Retinal pigment epithelial cell (primary cell): ENCODE measurements at regions not wholly inside any gene's neighbourhood (a gene's known extent, or its start where the extent isn't known, plus 50 kb on each side); places are given as distances from the start of the nearest gene placed in this dataset.
"Not testable (repeated sequence)": the region's sequence is repeated elsewhere in the genome, so short reads cannot be mapped to it uniquely, and the experiment has no call there.

Experiments
- DNase-seq: peaks from one replicate; pipeline ENCODE4 v3.0.0-alpha.2; 2010; ENCODE audit warnings: low read depth
- H3K4me3 ChIP-seq: 2 replicates; pipeline ENCODE4 v1.5.1; 2011; ENCODE audit warnings: mild to moderate bottlenecking, low read length, control low read depth, moderate library complexity
- TF ChIP-seq, protein P1 (sequence below): conservative IDR thresholded peaks from 2 replicates; pipeline ENCODE4 v1.5.1; 2011; ENCODE audit warnings: low read depth, low read length, control low read depth, inconsistent platforms

DNA sequence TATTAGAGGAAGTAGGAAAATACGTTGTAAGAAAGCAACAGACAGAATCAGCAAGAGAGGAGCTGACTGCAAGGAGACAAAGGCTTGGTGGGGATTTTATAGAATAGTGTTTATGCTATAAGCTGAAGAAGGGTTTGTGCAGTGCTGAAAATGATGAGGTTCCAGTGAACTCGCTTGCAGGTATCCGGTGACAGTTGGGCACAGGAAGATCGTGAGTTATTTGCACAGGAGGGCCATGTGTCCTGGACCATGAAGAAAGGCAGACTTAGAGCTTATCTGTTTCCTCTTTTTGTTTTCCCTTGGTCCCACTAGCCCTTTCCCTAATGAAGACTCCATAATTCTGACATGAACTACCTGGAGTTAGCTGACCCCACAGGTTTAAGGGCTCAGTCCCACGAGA, 61.4 kb downstream of the NXNL2 start:
- TF ChIP-seq, protein P1, sequence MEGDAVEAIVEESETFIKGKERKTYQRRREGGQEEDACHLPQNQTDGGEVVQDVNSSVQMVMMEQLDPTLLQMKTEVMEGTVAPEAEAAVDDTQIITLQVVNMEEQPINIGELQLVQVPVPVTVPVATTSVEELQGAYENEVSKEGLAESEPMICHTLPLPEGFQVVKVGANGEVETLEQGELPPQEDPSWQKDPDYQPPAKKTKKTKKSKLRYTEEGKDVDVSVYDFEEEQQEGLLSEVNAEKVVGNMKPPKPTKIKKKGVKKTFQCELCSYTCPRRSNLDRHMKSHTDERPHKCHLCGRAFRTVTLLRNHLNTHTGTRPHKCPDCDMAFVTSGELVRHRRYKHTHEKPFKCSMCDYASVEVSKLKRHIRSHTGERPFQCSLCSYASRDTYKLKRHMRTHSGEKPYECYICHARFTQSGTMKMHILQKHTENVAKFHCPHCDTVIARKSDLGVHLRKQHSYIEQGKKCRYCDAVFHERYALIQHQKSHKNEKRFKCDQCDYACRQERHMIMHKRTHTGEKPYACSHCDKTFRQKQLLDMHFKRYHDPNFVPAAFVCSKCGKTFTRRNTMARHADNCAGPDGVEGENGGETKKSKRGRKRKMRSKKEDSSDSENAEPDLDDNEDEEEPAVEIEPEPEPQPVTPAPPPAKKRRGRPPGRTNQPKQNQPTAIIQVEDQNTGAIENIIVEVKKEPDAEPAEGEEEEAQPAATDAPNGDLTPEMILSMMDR = no peak
- no peak for DNase-seq

DNA sequence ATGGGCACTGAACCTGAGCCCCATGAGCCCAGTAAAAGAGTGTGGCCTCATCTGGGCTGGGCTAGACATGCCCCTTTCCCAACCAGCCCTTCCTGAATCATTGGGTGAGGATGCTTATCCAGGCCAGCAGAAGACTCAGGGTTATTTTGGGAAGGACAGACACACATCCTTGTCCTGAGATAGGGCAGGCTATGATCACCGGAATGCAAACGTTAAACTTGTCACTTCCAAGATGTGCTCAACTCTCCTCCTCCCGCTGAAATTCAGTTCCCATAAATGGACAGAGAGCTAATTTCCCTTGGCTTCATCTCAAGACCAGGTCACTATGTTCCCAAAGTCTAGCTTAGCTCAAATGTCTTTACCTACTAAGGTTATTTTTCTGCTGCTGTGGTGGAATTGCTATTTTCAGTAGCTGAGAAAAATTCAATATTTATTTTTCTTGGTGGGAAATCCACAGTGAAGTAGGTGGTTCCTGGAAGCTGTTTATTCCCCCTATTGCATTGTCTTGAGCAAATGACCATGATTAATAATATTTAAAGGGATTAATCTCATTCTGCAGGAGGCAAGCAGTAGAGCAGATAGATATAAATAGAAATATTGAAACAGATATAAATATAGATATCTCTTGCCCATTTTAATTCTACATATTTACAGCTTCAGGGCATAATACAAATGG, 70.0 kb downstream of the NXNL2 start:
- TF ChIP-seq, protein P1 = no peak
- H3K4me3 ChIP-seq = no peak overlapping the region

More for the DNA sequence above, 61.4 kb downstream of the NXNL2 start:
- no peak overlapping the region for H3K4me3 ChIP-seq

DNA sequence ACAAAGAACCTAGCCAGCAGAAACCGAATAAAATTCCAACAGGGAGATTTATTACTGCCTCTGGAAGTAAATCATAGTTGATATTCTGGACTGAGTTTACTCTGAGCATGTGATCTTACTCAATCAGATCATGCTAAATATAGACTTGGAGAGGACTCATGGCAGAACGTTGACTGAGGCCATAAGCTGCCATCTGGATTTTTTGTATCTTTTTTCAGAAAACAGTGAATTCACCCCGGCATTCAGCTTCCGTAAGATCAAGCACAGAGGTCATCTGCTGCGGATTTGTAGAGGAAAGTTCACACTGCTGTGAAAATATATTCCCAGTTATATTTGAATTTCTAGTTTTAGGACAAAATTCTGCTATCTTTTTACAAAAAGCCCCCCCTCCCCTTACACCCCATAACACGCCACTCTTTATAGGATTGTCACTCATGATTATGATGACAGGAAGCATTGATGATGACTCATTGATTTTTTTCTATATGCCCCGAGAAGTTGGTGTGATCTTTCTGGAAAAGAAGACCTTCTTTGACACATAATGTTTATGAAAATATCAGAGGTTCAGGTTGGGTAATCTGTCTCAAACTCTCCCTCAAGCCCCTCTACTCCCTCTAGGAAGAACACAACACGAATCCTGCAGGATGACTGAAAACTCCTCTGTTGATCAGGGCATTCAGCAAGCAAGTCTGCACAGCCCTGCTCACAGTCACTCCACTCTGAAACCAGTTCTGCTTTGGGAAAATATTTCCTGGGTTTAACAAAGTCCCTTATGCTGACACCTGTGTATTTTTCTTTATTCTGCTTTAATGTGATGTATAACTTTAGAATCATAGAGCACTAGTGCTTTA, 70.8 kb downstream of the NXNL2 start:
- no peak overlapping the region for H3K4me3 ChIP-seq
- peak; percentile 27 for DNase-seq
- TF ChIP-seq, protein P1 = no peak

More for the DNA sequence above, 70.0 kb downstream of the NXNL2 start:
- no peak for DNase-seq

DNA sequence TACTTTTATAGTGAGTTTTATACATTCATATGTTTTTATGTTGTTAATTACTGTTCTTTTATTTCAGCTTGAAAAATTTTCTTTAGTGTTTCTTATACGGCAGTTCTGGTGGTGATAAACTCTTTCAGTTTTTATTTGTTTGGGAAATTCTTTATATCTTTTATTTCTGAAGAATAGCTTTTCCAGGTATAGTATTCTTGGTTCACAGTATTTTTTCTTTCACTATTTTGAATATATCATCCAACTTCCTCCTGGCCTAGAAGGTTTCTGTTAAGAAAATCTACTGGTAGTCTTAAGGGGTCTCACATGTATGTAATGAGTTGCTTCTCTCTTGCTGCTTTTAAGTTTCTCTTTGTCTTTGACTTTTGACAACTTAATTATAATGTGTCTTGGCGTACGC, 79.4 kb downstream of the NXNL2 start:
- TF ChIP-seq, protein P1 = no peak
- no peak for DNase-seq
- no peak overlapping the region for H3K4me3 ChIP-seq

DNA sequence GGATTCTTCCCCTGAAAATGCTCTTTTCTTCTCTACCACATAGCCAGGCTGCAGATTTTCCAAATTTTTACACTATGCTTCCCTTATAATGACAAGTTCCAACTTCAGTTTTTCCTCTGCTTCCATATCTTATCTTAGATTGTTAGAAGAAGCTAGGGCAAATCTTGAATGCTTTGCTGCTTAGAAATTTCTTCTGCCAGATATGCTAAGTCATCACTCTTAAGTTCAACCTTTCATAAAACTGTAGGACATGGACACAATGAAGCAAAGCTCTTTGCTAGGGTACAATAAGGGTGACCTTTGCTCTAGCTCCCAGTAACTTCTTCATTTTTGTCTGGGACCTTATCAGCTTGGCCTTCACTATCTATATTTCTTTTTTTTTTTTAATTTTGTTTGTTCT, 88.7 kb downstream of the NXNL2 start:
- H3K4me3 ChIP-seq = no peak overlapping the region
- no peak for DNase-seq
- TF ChIP-seq, protein P1 = no peak

DNA sequence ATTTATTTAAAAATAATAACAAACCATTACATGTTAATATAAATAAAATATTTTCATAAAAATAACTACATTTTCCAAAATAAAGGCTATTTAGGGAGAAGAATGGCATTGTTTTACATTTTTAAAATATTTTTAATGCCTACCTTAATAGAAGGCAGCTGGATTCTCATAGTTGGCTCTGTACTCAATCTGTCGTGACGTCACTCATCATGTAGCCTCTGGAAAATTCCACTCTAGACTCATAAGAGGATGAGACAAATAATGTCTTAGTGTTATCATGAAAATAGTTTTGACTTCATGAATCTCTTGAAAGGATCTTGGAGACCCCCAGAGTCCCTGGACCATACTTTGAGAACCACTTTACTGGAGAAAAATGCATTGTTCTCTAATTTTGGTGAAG, 93.1 kb downstream of the NXNL2 start:
- TF ChIP-seq, protein P1 = no peak
- no peak for DNase-seq
- H3K4me3 ChIP-seq = no peak overlapping the region

DNA sequence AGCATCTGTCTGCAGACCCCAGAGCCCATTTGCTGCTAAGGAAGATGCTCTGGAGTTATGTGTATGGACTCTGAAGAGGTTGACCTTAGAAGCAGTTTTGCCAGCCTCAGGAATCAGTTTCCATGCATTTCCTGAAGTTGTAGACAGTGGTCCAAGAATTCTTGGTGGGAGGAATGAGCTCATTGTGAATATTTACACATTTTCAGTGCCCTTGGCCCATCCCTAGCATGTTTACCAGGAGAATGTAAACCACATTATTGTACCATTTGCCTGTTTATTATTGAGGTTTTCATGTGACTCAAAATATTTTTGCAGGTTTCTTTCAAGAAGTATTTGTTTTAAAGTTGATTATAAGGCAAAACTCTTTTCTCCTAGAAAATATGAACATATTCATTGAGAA, 93.8 kb downstream of the NXNL2 start:
- H3K4me3 ChIP-seq = no peak overlapping the region
- TF ChIP-seq, protein P1 = no peak
- no peak for DNase-seq

DNA sequence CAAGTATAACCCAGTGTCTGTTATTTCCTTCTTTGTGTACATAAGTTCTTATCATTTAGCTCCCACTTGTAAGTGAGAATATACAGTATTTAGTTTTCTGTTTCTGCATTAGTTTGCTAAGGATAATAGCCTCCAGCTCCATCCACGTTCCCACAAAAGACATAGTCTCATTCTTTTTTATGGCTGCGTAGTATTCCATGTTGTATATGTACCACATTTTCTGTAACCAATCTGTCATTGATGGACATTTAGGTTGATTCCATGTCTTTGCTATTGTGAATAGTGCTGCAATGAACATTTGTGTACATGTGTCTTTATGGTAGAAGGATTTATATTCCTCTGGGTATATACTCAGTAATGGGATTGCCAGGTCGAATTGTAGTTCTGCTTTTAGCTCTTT, 95.6 kb downstream of the NXNL2 start:
- not testable (repeated sequence) for DNase-seq, H3K4me3 ChIP-seq
